Progenitor cell of endocrine pancreas (in vitro differentiated cells): ENCODE measurements at regions not wholly inside any gene's neighbourhood (a gene's known extent, or its start where the extent isn't known, plus 50 kb on each side); places are given as distances from the start of the nearest gene placed in this dataset.

Source experiments
- DNase-seq: peaks from one replicate; pipeline ENCODE4 v3.0.0; 2021; ENCODE audit warnings: low spot score; ENCODE audit not compliant: unreplicated experiment
- H3K27ac Mint-ChIP-seq: 2 replicates; pipeline ENCODE4 v1.8.0; 2021; ENCODE audit warnings: mild to moderate bottlenecking, moderate library complexity, mixed read lengths
- H3K27me3 Mint-ChIP-seq: 2 replicates; pipeline ENCODE4 v1.8.0; 2021; ENCODE audit warnings: mixed read lengths
- H3K36me3 Mint-ChIP-seq: 2 replicates; pipeline ENCODE4 v1.8.0; 2022; ENCODE audit warnings: mixed read lengths; ENCODE audit not compliant: insufficient read depth
- H3K4me1 Mint-ChIP-seq: 2 replicates; pipeline ENCODE4 v1.8.0; 2021; ENCODE audit warnings: low read depth, mixed read lengths
- H3K4me3 Mint-ChIP-seq: 2 replicates; pipeline ENCODE4 v1.8.0; 2021; ENCODE audit warnings: low read depth, mild to moderate bottlenecking, moderate library complexity, mixed read lengths
- H3K9me3 Mint-ChIP-seq: 2 replicates; pipeline ENCODE4 v1.8.0; 2021; ENCODE audit warnings: low read depth, mixed read lengths
- CTCF ChIP-seq: fragments of 200-600 bp; sonication (generic); IDR thresholded peaks from one replicate; pipeline ENCODE4 v1.5.0; 2021; ENCODE audit warnings: antibody characterized with exemption, mild to moderate bottlenecking; ENCODE audit not compliant: unreplicated experiment

- H3K4me1 Mint-ChIP-seq, result no peaks in the 10 kb centered on the region
- H3K27me3 Mint-ChIP-seq, result no peaks in the 10 kb centered on the region
- DNase-seq, result no peak
- no peaks in the 10 kb centered on the region for H3K9me3 Mint-ChIP-seq
- no peak overlapping the region for H3K4me3 Mint-ChIP-seq
- TF ChIP-seq CTCF, result no peak
- H3K27ac Mint-ChIP-seq, result no peak overlapping the region
- H3K36me3 Mint-ChIP-seq, result no peaks in the 10 kb centered on the region
These were observed 308.2 kb downstream of the IPMK start for GRCh38 chr10:57959318-57960006.

GRCh38 chr10:57955076-57955475 is 312.6 kb downstream of the IPMK start:
- Mint-ChIP-seq H3K27me3 (no peaks in the 10 kb centered on the region), H3K36me3 (no peaks in the 10 kb centered on the region), H3K9me3 (no peaks in the 10 kb centered on the region), H3K27ac (no peak overlapping the region), H3K4me1 (peaks cover 10% of the 10 kb centered on the region), H3K4me3 (no peak overlapping the region)
- no peak for TF ChIP-seq CTCF
- no peak for DNase-seq

- Mint-ChIP-seq H3K9me3 (no peaks in the 10 kb centered on the region), H3K27me3 (no peaks in the 10 kb centered on the region), H3K27ac (no peak overlapping the region), H3K4me3 (no peak overlapping the region), H3K36me3 (no peaks in the 10 kb centered on the region), H3K4me1 (peaks cover 17% of the 10 kb centered on the region)
- no peak for DNase-seq
- no peak for TF ChIP-seq CTCF
These were observed 315.0 kb downstream of the IPMK start for GRCh38 chr10:57952741-57953140.

- Mint-ChIP-seq H3K4me1 (peaks cover 17% of the 10 kb centered on the region), H3K27me3 (no peaks in the 10 kb centered on the region), H3K27ac (no peak overlapping the region), H3K4me3 (no peak overlapping the region), H3K9me3 (no peaks in the 10 kb centered on the region), H3K36me3 (no peaks in the 10 kb centered on the region)
- no peak for TF ChIP-seq CTCF
- no peak for DNase-seq
These were observed 317.2 kb downstream of the IPMK start for GRCh38 chr10:57950442-57950974.

GRCh38 chr10:57948796-57949195 is 318.9 kb downstream of the IPMK start:
- Mint-ChIP-seq H3K4me1 (peaks cover 17% of the 10 kb centered on the region), H3K27me3 (no peaks in the 10 kb centered on the region), H3K9me3 (no peaks in the 10 kb centered on the region), H3K27ac (no peak overlapping the region), H3K4me3 (no peak overlapping the region), H3K36me3 (no peaks in the 10 kb centered on the region)
- DNase-seq, result no peak
- no peak for TF ChIP-seq CTCF
